ENCODE measurements at regions not wholly inside any gene's neighbourhood (a gene's known extent, or its start where the extent isn't known, plus 50 kb on each side); places are given as distances from the start of the nearest gene placed in this dataset.

DNA sequence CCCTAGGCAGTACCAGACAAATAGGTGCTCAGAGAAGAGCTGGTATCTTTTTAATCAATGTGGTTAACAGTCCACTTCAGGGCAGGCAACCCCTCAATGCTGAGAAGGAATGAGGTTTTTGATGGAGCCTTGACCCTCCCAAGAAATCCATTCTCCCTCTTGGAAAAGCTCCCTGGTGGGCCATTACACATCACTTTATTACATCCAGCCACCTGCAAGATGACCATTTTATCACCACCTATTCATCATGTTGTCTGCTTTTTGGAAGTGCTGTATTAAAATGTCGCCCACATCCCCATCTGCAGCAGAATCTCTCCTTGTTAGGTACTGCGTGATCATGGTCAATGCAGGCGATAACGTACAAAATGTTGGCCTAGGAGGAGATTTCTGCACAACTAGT lies 614.7 kb upstream of the TMEM132C start:
- Mint-ChIP-seq H3K9me3 (peaks cover 63% of the 10 kb centered on the region), H3K4me1 (peaks cover 10% of the 10 kb centered on the region), H3K4me3 (no peak overlapping the region), H3K36me3 (peaks cover 7% of the 10 kb centered on the region), H3K27me3 (ENCODE audit: low read depth) (peaks cover 6% of the 10 kb centered on the region), H3K27ac (no peak overlapping the region)
- no peak for ATAC-seq
- CTCF ChIA-PET = no interaction called here
- TF ChIP-seq, protein P1, sequence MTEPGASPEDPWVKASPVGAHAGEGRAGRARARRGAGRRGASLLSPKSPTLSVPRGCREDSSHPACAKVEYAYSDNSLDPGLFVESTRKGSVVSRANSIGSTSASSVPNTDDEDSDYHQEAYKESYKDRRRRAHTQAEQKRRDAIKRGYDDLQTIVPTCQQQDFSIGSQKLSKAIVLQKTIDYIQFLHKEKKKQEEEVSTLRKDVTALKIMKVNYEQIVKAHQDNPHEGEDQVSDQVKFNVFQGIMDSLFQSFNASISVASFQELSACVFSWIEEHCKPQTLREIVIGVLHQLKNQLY (CRISPR knock-in tag; IDR thresholded peaks at IDR 0.05) = no peak
- TF ChIP-seq OVOL2 (CRISPR knock-in tag; IDR thresholded peaks at IDR 0.05; ENCODE audit: borderline replicate concordance) (no peak), FOXJ3 (CRISPR knock-in tag; IDR thresholded peaks at IDR 0.05; ENCODE audit: borderline replicate concordance) (no peak), FOXP4 (CRISPR knock-in tag; IDR thresholded peaks at IDR 0.05) (no peak), E2F4 (CRISPR knock-in tag; IDR thresholded peaks at IDR 0.05; ENCODE audit: borderline replicate concordance, low read depth) (no peak)
- TF ChIP-seq, protein P2, sequence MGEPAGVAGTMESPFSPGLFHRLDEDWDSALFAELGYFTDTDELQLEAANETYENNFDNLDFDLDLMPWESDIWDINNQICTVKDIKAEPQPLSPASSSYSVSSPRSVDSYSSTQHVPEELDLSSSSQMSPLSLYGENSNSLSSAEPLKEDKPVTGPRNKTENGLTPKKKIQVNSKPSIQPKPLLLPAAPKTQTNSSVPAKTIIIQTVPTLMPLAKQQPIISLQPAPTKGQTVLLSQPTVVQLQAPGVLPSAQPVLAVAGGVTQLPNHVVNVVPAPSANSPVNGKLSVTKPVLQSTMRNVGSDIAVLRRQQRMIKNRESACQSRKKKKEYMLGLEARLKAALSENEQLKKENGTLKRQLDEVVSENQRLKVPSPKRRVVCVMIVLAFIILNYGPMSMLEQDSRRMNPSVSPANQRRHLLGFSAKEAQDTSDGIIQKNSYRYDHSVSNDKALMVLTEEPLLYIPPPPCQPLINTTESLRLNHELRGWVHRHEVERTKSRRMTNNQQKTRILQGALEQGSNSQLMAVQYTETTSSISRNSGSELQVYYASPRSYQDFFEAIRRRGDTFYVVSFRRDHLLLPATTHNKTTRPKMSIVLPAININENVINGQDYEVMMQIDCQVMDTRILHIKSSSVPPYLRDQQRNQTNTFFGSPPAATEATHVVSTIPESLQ (CRISPR knock-in tag; IDR thresholded peaks at IDR 0.05) = no peak
- TF ChIP-seq, protein P3, sequence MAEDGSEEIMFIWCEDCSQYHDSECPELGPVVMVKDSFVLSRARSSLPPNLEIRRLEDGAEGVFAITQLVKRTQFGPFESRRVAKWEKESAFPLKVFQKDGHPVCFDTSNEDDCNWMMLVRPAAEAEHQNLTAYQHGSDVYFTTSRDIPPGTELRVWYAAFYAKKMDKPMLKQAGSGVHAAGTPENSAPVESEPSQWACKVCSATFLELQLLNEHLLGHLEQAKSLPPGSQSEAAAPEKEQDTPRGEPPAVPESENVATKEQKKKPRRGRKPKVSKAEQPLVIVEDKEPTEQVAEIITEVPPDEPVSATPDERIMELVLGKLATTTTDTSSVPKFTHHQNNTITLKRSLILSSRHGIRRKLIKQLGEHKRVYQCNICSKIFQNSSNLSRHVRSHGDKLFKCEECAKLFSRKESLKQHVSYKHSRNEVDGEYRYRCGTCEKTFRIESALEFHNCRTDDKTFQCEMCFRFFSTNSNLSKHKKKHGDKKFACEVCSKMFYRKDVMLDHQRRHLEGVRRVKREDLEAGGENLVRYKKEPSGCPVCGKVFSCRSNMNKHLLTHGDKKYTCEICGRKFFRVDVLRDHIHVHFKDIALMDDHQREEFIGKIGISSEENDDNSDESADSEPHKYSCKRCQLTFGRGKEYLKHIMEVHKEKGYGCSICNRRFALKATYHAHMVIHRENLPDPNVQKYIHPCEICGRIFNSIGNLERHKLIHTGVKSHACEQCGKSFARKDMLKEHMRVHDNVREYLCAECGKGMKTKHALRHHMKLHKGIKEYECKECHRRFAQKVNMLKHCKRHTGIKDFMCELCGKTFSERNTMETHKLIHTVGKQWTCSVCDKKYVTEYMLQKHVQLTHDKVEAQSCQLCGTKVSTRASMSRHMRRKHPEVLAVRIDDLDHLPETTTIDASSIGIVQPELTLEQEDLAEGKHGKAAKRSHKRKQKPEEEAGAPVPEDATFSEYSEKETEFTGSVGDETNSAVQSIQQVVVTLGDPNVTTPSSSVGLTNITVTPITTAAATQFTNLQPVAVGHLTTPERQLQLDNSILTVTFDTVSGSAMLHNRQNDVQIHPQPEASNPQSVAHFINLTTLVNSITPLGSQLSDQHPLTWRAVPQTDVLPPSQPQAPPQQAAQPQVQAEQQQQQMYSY (CRISPR knock-in tag; IDR thresholded peaks at IDR 0.05) = no peak
- POLR2A ChIA-PET = no interaction called here
- DNase-seq (ENCODE audit: low spot score) = no peak

- POLR2A ChIA-PET = no interaction called here
- Mint-ChIP-seq H3K36me3 (peaks cover 7% of the 10 kb centered on the region; the same call in 1 of the 2 replicates), H3K4me3 (no peak overlapping the region), H3K27ac (no peak overlapping the region), H3K4me1 (peaks cover 12% of the 10 kb centered on the region), H3K27me3 (ENCODE audit: low read depth) (peaks cover 6% of the 10 kb centered on the region), H3K9me3 (peaks cover 52% of the 10 kb centered on the region)
- DNase-seq (ENCODE audit: low spot score) (no peak), ATAC-seq (no peak)
- CTCF ChIA-PET = no interaction called here
- TF ChIP-seq ZNF121 (CRISPR knock-in tag; IDR thresholded peaks at IDR 0.05) (no peak), CBFB (CRISPR knock-in tag; IDR thresholded peaks at IDR 0.05; ENCODE audit: low read depth) (no peak), ZNF219 (CRISPR knock-in tag; IDR thresholded peaks at IDR 0.05; ENCODE audit: borderline replicate concordance) (no peak), NR1H2 (CRISPR knock-in tag; IDR thresholded peaks at IDR 0.05) (no peak), ZNF263 (CRISPR knock-in tag; IDR thresholded peaks at IDR 0.05; ENCODE audit: low read depth) (no peak), NR3C1 (CRISPR knock-in tag; conservative IDR thresholded peaks at IDR 0.05; ENCODE audit: low read depth) (no peak)
- TF ChIP-seq, protein P4, sequence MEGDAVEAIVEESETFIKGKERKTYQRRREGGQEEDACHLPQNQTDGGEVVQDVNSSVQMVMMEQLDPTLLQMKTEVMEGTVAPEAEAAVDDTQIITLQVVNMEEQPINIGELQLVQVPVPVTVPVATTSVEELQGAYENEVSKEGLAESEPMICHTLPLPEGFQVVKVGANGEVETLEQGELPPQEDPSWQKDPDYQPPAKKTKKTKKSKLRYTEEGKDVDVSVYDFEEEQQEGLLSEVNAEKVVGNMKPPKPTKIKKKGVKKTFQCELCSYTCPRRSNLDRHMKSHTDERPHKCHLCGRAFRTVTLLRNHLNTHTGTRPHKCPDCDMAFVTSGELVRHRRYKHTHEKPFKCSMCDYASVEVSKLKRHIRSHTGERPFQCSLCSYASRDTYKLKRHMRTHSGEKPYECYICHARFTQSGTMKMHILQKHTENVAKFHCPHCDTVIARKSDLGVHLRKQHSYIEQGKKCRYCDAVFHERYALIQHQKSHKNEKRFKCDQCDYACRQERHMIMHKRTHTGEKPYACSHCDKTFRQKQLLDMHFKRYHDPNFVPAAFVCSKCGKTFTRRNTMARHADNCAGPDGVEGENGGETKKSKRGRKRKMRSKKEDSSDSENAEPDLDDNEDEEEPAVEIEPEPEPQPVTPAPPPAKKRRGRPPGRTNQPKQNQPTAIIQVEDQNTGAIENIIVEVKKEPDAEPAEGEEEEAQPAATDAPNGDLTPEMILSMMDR (IDR thresholded peaks at IDR 0.05) = no peak
- TF ChIP-seq, protein P5, sequence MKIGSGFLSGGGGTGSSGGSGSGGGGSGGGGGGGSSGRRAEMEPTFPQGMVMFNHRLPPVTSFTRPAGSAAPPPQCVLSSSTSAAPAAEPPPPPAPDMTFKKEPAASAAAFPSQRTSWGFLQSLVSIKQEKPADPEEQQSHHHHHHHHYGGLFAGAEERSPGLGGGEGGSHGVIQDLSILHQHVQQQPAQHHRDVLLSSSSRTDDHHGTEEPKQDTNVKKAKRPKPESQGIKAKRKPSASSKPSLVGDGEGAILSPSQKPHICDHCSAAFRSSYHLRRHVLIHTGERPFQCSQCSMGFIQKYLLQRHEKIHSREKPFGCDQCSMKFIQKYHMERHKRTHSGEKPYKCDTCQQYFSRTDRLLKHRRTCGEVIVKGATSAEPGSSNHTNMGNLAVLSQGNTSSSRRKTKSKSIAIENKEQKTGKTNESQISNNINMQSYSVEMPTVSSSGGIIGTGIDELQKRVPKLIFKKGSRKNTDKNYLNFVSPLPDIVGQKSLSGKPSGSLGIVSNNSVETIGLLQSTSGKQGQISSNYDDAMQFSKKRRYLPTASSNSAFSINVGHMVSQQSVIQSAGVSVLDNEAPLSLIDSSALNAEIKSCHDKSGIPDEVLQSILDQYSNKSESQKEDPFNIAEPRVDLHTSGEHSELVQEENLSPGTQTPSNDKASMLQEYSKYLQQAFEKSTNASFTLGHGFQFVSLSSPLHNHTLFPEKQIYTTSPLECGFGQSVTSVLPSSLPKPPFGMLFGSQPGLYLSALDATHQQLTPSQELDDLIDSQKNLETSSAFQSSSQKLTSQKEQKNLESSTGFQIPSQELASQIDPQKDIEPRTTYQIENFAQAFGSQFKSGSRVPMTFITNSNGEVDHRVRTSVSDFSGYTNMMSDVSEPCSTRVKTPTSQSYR (CRISPR knock-in tag; IDR thresholded peaks at IDR 0.05) = no peak
Measured at GRCh38 chr12:127654383-127654985, 612.5 kb upstream of the TMEM132C start.
